ENCODE measurements at regions not wholly inside any gene's neighbourhood (a gene's known extent, or its start where the extent isn't known, plus 50 kb on each side); places are given as distances from the start of the nearest gene placed in this dataset.

DNA sequence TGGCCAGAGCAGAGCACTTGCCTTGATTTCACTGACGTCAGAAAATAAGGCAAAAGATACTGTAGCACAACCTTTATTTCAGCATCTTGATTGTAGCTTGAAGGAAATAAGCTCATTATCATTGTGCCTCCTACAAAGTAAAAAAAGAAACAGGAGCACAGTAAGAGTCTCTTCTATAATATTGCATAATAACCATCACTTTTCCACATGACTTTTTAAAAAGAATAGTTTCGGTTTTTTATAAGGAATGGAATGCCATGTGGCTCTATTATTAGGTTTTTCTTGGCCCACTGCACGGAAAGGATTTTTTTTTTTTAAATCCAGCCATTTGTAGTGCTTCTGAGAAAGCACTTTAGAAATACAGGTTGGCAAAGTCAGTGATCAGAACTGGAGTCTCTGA lies 655.3 kb downstream of the LRRC70 start:
- TF ChIP-seq, protein P1, sequence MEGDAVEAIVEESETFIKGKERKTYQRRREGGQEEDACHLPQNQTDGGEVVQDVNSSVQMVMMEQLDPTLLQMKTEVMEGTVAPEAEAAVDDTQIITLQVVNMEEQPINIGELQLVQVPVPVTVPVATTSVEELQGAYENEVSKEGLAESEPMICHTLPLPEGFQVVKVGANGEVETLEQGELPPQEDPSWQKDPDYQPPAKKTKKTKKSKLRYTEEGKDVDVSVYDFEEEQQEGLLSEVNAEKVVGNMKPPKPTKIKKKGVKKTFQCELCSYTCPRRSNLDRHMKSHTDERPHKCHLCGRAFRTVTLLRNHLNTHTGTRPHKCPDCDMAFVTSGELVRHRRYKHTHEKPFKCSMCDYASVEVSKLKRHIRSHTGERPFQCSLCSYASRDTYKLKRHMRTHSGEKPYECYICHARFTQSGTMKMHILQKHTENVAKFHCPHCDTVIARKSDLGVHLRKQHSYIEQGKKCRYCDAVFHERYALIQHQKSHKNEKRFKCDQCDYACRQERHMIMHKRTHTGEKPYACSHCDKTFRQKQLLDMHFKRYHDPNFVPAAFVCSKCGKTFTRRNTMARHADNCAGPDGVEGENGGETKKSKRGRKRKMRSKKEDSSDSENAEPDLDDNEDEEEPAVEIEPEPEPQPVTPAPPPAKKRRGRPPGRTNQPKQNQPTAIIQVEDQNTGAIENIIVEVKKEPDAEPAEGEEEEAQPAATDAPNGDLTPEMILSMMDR (IDR thresholded peaks at IDR 0.05; ENCODE audit: low read length): no peak
- no peak for TF ChIP-seq EZH2phosphoT487 (IDR thresholded peaks at IDR 0.05; ENCODE audit: low read length)
- TF ChIP-seq EZH2 (optimal IDR thresholded peaks at IDR 0.05; ENCODE audit: low read depth, low read length): no peak
